ENCODE measurements at regions not wholly inside any gene's neighbourhood (a gene's known extent, or its start where the extent isn't known, plus 50 kb on each side); places are given as distances from the start of the nearest gene placed in this dataset.

DNA sequence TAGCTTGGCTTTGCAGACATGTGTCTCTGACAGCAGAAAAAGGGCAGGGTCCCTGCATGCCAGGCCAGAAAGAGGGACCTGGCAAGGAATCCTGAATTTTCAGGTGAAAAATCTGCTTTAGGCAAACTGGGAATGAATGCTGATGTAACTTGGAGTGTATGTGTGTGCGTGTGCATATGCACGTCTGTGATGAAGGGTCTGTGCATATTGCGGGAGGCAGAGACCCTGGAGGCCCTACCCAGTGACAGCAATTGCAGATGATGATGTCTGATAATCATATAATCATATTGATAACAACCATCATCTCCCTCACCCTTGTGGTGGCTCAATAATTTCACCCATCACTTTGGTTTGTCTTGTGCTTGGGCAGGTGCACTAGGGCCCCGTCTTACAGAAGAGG, 80.7 kb upstream of the SDK2 start:
- no peak for DNase-seq

DNA sequence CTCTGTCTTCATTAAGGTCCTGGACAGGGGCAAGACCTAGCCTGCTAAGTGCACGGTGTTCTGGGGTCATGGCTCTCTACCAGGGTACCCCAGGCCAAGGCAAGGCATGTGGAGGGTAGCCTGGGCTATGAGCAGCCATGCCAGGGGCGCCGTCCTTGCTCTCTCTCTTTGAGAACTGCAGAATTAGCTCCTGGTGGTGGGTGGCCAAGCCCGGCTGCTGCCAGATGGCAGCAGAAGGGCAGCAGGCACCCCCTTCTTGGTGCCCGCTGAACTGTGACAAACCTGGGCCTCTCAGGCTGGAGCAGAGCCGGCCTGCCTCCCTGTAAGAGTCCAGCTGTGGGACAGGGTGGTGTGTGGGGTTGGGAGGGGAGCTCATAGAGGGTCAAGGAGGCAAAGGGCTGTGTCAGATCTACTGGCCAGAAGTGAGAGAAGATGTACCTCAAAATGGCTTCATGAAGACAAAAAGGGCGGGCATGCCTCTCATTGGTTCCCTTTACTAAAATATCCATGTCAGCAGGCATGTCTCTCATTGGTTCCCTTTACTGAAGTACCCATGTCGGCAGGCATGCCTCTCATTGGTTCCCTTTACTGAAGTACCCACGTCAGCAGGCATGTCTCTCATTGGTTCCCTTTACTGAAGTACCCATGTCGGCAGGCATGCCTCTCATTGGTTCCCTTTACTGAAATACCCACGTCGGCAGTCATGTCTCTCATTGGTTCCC, 81.7 kb upstream of the SDK2 start:
- no peak for DNase-seq

DNA sequence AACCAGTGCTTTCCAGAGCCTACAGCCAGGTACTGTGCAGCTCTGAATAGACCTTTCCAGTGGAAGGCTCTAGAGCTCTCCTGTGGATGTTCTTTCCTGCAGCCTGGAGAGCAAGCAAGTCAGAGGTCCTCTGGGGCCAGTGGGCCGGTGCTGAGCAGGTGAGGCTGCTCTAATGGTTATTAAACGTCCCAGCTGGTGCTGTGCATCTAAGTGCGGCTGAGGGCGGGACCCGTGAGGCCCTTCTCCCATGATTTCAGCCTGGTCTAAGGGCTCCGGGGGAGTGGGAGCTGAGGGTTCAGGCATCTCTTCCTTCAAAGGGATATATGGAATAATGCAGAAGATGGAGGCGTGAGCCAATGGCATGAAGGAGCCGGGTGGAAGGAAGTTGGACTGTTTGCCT, 83.7 kb upstream of the SDK2 start:
- no peak for DNase-seq

DNA sequence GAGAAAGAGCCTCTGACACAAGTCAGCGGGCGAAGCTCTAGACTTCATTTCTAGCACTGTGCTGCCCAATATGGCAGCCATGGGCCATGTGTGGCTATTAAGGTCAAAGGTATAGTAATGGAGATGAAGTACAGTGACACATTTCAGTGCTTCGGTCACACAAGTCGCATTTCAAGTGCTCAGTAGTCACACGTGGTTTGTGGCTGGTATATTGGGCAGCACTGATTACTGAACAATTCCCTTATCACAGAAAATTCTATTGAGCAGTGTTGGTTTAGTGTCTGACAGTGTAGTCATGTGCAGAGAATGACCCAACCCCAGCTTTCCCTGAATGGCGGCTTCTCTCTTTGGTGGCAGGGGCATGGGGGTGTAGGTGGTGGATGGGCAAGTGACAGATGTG, 84.9 kb upstream of the SDK2 start:
- DNase-seq = no peak

DNA sequence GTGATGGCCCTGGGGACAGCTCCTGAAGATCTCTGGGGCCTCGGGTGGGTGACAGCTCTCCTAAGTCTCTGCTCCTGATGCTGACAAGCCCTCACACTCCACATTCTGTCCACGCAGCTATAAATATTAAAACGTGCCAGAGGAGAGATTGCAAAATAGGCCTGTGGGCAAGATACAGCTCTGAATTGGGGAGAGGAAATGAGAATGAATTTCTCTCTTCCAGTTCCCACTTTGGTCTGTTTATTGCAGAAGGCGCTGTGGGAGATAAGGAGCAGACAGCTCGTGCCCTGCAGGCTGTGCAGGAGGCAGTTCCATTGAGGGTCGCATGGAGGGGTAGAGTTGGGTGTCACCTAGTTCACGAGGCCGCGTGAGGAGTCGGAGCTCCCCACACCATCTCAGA, 87.5 kb upstream of the SDK2 start:
- no peak for DNase-seq

DNA sequence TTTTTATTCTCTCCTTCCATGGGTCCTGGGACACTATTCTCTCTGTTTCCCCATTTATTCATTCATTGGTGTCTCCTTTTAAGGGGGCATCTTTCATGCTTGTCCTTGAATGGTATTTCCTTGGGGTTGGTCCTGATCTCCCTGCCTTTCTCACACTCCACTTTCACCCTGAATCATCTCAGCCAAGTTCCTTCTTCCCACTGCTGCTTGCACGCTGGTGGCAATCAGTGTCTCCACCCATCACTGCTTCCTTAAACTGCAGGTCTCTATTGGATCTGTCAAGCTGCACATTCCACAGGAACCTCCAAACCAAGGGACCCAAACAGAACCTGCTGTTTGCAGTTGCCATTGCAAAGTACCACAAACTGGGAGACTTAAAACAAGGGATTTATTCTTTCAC, 89.3 kb upstream of the SDK2 start:
- no peak for DNase-seq

DNA sequence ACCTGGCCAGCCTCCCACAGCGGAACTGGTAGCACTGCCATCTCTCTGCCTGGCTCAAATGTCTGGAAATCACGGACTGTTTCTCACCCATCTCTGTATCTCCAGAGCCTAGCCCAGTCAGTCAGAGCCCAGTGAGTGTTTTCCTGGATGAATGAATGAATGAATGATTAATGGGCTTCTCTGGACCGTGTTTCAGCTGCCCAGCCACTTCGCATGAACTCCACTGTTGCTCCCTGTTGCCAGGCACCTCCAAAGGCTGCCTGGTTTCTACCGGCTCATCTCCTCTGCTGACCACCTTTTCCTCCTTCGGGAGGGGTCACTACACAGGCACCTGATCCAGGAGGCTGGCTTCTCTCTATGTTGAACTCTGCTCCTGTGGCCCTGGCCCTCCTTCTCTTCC, 91.0 kb upstream of the SDK2 start:
- no peak for DNase-seq

DNA sequence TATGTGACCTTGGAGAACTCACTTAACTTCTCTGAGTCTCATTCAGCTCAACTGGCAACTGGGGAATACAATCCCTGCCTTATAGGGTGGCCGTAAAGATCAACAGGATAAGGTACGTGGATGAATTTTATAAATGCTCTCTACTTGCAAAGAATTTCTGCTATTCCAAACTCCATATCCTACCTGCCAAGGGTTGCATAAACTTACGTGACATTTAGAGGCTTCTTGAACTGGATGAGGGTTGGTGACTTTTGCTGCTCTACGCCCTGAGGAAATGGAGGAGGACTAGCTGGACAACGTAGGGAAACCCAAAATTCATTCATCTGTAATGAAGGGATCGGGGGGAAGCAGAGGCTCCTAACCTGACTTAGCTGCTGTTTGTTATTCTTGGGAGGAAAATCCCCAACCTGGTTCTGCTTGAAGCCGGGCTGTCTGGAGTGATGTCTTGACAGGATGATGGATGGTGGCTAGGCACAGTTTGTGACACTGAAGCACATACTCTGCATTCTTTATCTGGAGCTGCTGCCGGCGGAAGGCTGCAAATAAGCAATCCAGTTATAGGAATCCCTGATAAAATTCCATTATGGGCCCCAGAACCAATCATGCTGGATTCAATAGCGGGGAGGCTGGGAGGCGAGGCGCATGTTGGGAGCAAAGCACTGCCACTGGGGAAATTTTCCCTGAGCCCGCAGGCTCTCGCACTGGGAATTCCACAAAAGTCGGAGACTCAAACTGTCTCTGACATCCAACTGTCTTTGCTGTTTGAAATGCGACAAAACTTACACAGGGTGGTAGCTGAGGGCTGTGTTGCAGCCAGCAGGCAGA, 94.7 kb upstream of the SDK2 start:
- DNase-seq = no peak

DNA sequence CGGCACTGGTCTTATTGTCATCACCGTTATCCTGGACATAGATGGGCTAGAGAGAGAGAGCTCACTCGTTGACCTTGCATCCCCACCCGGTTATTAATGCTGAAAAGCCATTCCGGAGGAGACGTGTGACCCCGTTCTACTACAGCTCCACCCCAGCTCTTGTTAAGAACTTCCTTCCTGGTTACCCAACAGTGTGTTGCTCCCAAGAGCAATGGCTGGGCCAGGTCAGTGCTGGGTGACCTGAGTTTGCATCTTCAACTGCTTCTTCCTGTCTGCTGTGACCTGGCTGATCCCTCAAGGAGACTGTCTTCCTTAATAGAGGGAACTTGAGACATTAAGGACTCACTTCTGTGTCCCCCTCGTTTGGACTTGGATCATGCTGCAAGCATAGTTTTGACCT, 96.1 kb upstream of the SDK2 start:
- no peak for DNase-seq

DNA sequence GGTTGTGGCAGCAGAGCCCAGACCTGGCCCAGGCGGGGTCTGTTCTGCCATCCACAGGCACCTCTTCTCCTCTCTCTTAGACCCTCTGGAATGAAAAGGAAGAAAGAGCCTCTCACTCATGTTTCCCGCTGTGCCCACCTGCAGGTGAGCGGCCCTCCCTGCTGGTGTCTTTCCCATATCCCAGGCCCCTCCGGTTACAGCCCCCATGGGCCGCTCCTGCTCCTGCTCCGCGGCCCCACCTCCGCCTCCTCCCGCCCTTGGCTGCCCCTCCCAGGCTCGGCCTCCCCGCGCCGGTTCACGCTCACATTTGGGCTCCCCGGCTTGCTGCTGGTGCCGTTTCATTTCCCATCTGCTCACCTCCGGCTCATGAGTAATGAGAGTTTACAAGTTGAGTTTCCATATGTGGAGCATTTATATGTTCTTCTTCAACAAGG, 98.7 kb upstream of the SDK2 start:
- no peak for DNase-seq

DNA sequence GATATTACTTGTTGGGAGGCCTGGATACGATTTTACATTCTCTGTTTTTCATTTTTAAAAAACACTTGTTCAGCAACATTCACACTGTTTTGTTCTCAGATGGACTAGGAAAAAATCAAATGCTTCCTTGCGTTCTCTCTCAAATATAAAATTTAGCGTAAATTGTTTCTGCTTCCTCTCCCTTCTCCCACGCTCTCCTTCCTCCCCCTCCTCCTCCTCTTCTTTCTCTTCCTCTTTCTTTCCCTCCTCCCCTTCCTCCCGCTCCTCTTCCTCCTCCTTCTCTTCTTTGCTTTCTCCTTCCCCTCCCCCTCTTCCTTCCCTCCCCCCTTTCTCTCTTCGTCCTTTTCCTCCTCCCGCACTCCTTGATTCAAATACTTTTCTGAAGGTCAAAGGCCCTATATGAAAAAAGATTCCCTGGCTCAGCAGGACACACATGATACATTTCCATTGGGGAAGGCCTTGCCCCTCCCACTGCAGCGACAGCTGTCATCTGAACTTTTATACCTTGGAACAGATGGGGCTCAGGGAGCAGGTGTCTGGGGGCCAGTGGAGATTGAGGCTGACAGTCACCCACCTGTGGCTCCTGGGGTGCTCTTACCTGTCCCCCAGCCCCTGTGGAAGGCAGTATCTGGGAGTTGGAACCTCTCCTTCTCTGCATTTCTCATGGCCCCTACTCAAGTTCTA, 99.4 kb upstream of the SDK2 start:
- no peak for DNase-seq

DNA sequence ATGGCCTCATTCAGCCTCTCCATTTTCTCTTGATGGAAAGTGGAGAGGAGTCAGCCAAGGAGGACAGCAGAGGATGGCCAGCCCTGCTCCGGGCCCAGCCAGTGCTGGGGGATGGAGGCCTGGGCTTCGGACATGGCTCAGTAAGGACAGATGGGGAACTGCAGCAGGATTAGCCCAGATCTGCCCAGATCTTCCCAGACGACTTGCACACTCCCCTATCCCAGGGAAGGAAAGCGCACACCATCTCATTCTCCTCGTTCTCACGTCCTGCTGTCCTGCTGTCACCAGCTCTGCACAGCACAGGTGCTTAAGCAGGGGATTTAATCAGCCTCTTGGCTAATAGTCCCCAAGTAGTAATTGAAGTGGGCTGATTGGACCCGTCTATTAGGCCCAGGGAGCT, 100.2 kb upstream of the SDK2 start:
- DNase-seq = no peak

DNA sequence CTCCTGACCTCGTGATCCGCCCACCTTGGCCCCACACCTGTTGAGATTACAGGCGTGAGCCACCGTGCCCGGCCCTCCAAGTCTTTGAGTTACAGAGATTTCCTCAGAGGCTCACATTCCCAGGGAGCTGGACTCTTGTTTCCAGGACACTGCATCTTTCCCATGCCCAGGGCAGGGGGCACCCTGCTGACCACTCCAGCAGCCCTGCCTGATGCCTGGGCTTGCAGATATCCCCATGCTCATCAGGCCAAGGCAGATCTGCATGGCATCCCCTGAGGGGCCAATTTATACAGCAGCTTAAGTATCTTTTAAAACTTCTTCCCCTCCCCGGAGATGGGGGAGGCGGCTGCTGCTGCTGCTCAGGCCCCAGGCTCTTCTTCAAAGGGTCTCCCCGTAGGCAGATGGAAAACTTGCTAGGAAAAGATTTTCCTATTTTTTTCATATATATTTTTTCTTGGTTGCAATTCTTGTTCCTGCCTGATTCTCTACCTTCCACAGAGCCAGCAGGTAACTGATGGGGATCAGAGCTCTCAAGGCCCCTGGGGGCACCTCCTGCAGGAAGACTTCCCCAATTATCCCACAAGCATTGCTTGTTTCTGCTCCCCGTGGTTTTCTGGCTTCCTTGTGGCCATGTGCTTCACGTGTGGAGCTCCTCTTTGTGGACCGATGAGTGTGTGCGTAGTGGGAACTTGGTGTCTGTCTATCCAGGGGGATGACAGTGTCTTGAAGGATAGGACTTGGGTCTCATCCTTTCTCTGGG, 102.2 kb upstream of the SDK2 start:
- DNase-seq = no peak

DNA sequence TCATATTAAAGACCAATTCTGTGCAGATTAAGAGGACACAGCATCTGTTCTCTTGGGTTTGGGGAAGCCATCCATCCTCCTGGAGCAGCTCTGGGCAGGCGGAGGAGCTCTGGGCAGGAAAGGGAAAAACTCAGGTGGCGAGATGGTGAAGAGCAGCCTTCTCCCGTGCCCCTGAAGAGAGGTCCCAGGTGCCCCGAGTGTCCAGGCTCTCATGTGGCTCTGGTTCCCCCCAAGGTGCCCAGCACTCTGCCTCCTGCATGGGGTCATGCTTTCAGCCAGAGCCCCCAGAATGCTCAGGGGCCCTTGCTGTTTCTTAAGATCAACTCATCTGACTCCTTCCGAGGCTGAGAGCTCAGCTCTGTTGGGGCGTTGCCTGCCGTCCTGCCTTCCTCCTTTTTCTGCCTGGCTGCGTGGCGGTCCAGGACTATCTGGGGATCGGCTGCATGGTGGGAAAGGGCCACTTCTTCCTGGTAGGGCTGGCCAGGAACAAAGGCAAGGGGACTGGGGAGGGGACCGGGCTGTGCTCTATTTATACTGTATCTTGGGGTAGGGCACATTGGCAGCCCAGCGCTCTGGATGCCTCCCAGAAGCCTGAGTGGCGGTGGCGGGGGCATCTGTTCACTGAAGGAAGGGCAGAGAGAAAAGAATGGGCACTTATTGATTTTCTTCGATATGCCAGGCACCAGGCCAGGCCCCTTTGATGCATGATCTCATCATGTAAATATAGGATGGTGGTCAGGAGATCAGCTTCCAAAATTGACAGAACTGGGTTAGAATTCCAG, 103.2 kb upstream of the SDK2 start:
- DNase-seq = no peak

DNA sequence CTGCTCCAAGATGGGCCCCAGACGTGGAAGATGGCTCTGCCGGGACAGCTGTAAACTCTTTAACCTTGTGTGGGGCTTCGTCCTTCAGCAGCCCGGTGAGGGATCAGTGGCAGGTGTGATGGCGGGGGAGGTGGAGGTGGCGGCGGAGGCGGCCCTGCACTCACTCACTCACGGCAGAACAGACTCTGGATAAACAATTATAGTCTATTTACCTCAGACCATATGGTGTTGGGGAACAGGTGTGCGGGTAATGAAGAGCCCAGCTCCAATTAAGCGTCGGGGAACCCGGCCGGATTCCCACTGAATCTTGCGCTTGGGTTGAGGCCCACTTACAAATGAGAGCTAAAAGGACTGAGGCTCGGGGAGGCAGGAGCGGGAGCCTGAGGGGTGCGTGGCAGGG, 104.3 kb upstream of the SDK2 start:
- DNase-seq = peak; percentile 95

DNA sequence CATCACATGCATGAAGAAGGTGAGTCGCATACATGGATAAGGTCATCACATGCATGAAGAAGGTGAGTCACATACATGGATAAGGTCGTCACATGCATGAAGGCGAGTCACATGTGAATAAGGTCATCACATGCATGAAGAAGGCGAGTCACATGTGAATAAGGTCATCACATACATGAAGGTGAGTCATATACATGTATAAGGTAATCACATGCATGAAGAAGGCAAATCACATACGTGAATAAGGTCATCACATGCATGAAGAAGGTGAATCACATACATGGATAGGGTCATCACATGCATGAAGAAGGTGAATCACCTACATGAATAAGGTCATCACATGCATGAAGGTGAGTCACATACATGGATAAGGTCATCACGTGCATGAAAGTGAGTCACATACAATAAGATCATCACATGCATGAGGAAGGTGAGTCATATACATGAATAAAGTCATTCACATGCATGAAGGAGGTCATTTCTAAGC, 105.1 kb upstream of the SDK2 start:
- no peak for DNase-seq

DNA sequence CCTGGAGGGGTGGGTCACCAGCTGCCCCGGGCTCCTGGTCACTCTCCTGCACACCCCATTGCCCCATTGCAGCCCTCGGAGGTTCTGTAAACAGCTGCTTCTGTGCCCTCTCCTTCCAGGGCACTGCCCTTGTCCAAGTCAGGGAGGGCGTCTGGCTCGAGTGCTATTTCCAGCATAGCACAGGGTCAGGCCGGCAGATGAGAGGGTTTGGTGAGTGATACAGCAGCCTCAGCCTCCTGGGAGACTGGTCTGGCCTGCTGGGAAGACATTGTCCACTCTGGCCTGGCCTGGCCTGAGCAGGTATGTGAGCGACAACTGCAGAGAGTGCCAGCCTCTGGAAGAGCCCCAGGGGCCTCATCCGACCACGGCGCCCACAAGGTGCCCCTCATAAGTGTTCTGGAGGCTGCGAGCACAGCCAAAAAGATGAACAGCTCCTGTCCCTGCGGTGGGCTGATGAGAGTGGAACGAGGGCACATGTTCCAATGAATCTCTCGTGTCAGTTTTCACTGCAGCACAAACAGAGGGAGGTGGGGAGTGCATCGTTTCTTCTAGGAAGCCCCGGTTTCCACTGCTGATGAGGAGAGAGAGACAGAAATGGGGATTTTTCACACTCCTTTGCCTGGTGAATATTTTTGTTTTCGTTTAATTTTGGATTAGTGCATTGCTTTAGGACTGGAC, 105.8 kb upstream of the SDK2 start:
- no peak for DNase-seq

DNA sequence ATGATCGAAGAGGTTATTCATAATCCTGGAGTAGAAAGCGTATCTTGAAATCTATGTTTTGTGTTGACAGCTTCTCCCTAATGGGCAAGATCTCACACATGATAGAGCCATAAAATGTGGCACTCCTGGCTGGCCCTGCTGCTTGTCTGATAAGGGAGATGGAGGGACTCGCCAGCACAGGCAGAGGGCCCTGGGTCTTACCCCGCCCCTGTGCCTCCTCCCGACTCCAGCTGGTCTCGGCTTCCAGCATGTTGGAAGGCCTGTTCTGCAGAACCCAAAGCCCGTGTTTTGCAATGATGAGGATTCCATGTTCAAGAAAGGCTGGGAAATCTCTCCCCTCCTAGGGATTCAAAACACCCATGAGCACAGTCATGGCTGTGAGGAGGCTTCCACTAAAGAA, 106.7 kb upstream of the SDK2 start:
- DNase-seq = peak; percentile 86

DNA sequence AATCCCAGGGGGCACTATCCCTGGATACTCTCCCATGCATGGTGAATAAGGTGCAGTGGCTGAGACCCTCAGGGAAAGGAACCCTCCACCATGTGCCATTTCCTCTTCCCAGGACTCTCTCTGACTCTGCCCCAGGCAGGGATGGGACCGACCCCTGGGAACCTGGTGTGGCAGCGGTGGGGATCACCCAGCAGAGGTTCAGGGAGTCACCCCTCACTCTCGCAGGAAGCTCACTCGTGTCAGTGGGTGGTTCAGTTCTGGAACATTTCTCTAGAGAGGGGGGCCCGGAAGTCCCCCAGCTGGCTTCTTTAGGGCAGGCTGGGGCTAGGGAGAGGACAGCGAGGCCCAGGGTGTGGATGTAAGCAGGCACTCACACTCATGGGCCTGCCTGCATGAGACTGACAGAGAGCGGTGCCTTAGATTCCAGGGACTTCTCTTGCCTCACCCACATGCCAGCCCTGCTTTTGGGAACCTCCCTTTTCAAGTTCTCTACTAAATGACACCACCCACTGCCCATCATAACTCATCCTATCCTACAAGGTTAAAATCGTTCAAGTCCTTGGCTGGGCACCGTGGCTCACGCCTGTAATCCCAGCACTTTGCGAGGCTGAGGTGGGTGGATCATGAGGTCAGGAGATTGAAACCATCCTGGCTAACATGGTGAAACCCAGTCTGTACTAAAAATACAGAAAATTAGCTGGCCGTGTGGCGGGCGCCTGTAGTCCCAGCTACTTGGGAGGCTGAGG, 109.7 kb upstream of the SDK2 start:
- DNase-seq = no peak

DNA sequence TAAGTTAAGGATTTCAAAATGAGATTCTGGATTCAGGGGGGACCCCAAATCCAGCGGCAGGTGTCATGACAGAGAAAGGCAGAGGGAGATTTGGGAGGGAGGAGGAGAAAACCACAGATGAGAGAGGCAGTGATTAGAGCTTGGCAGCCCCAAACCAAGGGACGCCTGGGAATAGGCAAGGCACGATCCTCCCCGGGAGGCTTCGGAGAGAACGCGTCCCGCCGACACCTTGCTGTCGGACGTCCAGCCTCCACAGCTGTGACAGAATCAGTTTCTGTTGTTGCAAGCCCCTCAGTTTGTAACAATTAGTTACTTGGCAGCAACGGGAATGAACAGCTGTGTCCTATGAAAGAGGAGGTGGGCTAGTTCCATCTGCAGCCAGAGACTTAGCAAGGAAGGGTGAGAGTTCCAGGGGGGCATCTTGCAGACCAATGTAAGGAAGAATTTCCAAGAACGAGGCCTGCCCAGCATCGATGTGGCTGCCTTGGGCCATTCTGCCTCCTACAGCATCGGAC, 110.7 kb upstream of the SDK2 start:
- no peak for DNase-seq

DNA sequence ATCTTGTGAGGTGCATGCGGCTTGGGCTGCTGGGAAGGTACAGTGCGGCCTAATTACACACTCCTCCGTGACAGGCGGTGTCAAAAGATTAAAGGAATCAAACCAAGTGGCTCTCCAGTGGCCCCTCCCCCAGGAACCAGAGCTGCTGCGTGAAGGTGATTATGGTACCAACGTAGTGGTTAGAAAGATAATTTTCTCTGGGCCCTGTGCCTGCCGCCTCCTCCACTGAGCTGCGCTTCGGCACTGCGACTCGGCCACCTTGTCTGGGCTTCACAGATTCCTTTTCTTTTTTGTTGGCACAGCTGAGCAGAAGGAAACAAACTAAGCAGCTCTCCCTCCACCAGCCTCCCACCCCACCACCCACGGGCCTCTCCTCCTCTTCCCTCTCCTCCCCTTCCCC, 113.2 kb upstream of the SDK2 start:
- peak; percentile 99 for DNase-seq
